Activated CD8-positive, alpha-beta memory T cell treated with anti-CD3 and anti-CD28 coated beads, Interleukin-2, amount 50 U/mL, for 1 hour (primary cell): ENCODE measurements at regions not wholly inside any gene's neighbourhood (a gene's known extent, or its start where the extent isn't known, plus 50 kb on each side); places are given as distances from the start of the nearest gene placed in this dataset.

Source experiments
- DNase-seq: peaks from one replicate; pipeline ENCODE4 v3.0.0-alpha.2; 2020; ENCODE audit errors: extremely low read depth

DNA sequence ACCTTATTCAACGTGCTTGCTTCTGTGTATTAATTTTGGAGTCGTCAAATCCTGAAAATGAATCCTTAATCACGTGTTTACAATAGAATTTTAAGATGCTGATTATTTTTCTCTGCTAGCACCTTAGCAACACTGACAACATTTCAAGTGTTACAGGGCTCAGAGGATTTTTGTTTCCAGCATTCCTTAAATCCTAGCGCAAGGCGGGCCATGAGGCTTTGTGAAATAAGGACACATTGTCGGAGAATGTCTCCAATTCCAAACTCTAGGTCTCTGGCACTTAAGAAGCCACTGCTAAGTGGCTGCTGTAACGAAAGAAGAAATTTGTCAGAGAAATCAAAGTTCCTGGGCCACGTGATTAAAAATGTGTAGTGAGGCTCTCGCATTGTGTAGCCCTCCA, 390.9 kb upstream of the CELF2 start:
- no peak for DNase-seq

DNA sequence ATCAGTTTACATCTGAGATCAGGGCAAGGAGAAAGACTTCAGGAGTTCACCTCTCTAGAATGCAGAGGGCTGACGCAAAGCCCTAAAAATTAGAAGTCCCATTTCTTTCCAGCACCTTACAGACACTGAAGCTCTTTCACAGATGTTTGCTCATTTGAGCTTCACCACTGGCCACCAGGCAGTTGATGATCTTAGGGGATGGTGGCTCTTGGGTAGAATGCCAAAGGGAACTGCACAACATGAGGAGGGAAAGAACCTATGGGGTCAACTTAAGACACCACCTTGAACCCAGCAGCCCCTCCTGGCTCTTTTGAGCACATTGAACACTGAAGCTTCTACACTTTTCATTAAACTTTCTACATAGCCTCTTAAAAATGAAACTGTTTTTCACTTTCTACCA, 390.3 kb upstream of the CELF2 start:
- DNase-seq = no peak

GRCh38 chr10:10629512-10629911, 388.2 kb upstream of the CELF2 start:
- no peak for DNase-seq

GRCh38 chr10:10630281-10630680, 387.4 kb upstream of the CELF2 start:
- no peak for DNase-seq

GRCh38 chr10:10630782-10631181, 386.9 kb upstream of the CELF2 start:
- DNase-seq = no peak

DNA sequence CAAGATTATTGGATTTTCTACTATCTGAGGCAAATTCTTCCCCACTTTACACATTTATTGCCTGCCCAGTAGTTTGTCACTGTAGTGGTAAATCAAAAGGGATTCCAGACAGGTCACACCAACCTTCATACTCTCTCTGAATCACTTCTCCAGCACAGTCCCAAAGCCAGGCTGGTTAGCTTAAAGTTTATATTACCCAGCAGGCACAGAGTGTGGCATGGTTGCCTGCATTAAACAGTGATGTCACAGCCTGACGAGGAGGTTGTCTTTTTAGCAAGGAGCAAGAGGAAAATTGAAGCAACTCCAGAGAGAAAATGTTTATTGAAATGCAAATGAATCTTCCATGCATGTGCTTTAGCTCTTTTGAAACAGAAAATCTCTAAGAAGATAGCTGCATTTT, 375.5 kb upstream of the CELF2 start:
- no peak for DNase-seq

DNA sequence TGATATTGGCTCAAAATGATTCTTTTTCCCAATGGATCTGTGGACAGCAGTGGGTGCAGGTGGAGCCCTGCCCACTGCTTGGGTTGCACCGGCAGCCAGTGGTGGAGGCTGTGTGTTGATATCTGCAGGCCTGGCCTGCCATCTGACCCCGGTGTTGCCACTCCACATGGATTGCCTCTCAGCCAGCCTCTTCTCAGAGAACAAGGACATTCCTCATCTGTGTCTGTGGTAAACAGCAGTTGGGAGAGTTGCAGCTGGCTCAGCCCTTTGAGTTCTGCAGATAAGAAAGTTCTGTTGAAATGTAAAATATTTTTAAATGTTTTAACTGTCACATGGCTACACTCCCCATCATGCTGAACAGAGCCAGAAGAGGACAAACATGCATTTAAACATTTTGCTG, 374.9 kb upstream of the CELF2 start:
- DNase-seq = no peak

GRCh38 chr10:10644008-10644646, 373.5 kb upstream of the CELF2 start:
- DNase-seq = no peak

- no peak for DNase-seq
These were observed 372.8 kb upstream of the CELF2 start for GRCh38 chr10:10644676-10645385.

DNA sequence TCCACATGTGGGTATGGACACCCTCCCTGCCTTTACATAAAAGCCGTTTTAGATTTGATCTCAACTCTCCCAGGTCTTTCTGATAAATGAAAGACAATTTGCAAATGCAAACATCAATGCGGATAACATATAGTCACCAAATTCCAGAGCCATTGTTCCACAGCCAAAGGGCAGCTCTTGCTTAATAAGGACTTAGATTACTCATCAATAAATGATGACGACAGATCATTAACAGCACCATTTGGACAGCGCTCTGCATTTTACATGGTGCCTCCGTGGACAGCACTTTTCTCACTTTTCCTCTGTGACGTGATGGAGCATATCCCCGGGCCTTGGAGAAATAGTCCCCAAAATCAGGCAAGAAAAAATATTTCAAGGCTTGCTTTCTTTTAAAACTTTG, 370.3 kb upstream of the CELF2 start:
- no peak for DNase-seq

DNA sequence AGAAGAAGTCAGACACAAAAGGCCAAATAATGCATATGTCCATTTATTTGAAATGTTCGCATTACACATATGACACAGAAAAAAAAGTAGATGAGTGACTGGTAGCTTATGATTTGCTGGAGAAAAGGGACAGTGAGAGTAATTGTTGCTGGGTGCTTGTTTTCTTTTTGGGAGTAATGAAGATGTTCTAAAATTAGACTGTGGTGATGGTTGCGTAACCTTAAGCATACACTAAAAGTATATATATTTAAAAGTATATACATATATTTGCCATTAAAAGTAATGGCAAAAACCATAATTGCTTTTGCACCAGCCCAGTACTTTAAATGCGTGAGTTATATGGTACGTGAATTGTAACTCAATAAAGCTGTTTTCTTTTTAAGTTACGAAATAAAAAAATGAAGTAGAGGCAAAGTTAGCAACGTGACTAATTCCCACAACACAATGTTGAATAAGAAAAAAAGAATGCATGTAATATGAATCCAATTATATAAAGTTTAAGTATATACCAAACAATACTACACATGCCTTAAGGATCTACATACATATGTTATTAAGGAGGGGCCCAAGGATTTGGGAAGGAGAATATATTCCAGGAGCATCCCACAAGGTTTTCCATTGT, 360.4 kb upstream of the CELF2 start:
- DNase-seq = no peak

DNA sequence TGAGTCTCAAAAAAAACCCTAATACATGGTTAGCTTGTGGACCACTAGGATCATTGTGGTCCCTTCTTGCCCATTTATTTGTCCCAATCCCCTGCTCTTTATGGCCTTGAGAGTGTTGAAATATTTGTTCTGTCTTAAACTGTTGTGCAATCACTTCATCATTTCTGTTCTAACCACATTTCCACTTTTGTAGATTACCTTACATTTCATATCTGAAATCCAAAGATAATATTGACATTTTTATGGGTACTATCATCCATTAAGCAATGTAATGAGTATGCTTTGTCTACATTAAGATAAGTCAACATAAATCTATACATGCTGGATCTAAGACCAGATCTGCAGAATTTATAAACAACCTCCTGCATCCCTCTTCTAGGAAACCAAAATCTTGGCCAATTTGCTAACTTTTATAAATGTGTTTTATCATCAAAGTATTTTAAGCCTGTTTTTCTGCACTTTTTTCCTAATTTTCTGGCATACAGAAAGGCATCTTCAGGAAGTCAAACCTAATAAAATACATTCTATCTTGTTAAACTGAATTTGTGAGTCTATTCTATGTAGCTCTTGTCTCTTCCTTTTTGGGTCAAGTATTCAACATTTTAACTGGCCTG, 359.4 kb upstream of the CELF2 start:
- DNase-seq = no peak

- no peak for DNase-seq
These were observed 357.6 kb upstream of the CELF2 start for GRCh38 chr10:10660054-10660453.

DNA sequence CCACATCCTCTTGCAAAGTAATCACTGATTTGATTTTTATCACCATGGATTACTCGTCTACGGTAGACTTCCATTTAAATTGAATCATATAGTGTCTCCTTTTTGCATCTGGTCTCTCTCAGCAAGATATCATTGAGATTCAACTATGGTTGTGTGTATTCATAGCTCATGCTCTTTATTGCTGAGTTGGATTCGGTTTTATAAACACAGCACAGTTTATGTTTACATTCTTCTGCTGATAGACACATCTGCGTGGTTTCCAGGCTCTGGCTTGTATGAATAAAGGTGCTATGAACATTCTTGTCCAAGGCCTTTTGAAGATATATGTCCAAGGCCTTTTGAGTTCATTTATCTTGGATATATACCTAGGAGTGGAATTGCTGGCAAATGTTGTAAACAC, 356.5 kb upstream of the CELF2 start:
- no peak for DNase-seq

- no peak for DNase-seq
These were observed 354.8 kb upstream of the CELF2 start for GRCh38 chr10:10662716-10663408.

DNA sequence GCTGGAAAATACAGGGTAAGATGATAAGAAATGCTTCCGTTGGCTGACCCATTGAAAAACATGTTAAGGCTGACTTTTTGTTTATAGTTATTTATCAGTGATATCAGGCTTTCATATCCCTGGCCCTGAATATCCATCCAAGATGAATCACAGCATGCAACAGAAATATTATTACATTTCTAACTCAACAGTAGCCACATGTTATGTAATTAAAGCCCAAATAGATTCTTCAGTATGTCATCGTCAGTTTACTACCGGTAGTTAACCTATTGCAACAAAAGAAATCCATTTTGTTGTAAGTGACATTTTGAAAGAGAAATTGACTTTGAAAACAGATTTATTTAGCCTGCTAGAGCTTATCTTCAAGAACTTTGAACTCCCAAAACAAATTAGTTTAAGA, 354.1 kb upstream of the CELF2 start:
- DNase-seq = no peak

DNA sequence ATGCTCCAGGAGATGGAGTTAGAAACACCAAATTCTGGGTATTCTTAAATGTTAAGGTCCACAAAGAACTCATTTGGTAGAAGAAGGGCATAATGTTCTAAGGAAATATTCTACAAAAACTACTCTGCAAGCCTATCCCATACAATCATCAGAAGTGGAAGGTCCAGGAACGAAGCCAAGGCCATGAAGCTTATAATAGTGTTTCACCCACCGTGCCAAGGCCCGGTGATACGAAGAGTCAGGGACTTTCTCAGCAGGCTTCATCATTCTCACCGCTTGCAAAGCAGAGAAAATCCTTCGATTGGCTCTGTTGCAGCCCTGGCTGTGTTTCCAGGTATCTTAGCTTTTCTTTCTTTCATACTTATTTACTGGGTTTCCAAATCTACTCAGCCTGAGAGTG, 351.9 kb upstream of the CELF2 start:
- DNase-seq = no peak

GRCh38 chr10:10667466-10667865, 350.2 kb upstream of the CELF2 start:
- no peak for DNase-seq

DNA sequence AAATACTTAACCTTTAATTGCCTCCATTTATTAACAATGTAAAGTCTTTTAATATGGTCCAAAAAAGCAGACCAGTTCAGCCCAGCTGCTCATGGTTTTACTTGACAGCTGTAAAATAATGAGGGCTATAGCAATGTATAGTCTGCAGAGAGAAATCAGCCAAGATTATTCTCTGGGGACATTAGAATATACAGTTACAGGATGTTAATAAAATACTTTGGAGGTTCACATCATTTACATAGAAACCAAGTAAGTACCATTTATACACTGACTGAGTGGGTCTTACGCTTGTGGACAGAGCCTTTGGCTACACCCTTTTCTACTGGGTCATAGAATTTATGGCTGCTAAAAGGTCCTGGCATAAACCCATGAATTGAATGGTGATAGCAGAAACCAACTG, 340.7 kb upstream of the CELF2 start:
- no peak for DNase-seq

GRCh38 chr10:10677479-10677878, 340.2 kb upstream of the CELF2 start:
- no peak for DNase-seq

DNA sequence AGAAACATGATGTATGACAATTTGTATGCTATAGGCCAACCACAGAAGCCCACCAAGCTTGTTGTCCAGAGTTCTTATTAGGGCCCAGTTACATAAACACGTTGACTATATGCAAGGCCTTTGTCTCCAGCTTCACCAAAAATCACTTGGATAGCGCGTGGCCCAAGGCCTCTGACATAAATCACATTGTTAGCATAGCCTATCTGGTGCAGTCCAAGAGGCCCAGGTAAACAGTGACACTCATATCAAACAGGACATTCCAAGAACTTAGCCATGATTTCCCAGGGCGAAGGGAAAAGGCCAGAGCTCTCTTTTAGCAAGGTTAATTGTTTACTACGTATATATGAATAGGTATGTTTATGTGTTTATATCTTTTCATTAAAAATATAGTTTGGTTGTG, 337.2 kb upstream of the CELF2 start:
- no peak for DNase-seq

GRCh38 chr10:10684972-10685371, 332.7 kb upstream of the CELF2 start:
- DNase-seq = no peak
